H7 (cell line): ENCODE measurements at regions not wholly inside any gene's neighbourhood (a gene's known extent, or its start where the extent isn't known, plus 50 kb on each side); places are given as distances from the start of the nearest gene placed in this dataset.

Experiments
- DNase-seq: peaks from one replicate; pipeline ENCODE4 v3.0.0; 2012
- H3K27me3 ChIP-seq: 2 replicates; pipeline ENCODE4 v1.6.0; 2011; ENCODE audit warnings: mild to moderate bottlenecking, low read length; ENCODE audit not compliant: control insufficient read depth, insufficient read depth
- H3K36me3 ChIP-seq: replicated peaks from 2 replicates; pipeline ENCODE4 v1.5.1; 2011; ENCODE audit warnings: low read length; ENCODE audit not compliant: control insufficient read depth, insufficient read depth
- H3K4me3 ChIP-seq: 2 replicates; pipeline ENCODE4 v1.5.1; 2011; ENCODE audit warnings: low read depth, mild to moderate bottlenecking, control low read depth, low read length, moderate library complexity; ENCODE audit not compliant: insufficient read depth

DNA sequence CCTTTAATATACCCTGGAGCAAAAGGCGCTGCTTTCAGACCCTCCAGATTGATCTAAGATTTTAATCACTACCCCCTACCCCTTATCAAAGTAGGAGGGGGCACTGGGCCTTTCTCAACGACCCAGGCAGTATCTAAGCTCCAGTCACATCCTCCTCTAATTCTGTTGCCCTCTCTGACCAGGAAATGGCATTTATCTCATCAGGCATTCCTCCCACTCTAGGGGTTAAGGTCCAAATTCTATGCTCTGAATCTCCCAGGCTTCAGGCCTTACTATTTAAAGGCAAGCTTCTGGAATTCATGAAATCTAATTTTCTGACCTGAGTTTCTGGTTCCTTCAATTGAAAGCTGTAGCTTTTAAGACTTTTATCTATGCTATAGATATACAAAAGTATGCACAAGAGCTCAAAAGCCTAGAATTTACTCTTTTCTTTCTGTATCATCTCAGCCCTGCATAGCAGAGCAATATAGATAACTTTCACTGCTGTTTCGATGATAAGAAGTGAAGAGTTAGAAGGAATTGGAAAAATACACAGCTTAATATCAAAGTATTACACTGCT, 622.9 kb downstream of the RPS29 start:
- no peaks in the 10 kb centered on the region for H3K27me3 ChIP-seq
- H3K4me3 ChIP-seq = no peak overlapping the region
- H3K36me3 ChIP-seq = no peaks in the 10 kb centered on the region
- DNase-seq = no peak

DNA sequence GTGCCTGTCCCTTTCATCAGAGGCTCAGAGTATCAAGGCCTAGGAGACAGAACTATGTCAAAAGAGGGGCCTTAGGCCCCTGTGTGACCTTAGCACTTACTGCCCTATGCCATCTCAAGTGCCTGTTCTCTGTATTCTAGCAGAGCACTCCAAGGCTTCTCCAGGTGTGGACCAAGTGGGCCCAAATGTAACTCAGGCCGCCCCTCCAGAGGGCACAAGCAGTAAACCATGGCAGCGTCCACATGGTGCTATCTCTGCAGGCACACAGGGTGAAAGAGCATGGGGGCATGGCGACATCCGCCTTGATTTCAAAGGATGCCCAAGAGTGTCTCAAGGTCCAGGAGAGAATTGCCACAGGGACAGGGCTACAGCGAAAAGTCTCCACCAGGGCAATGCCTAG, 628.7 kb downstream of the RPS29 start:
- DNase-seq = no peak
- H3K27me3 ChIP-seq = no peaks in the 10 kb centered on the region
- no peaks in the 10 kb centered on the region for H3K36me3 ChIP-seq
- no peak overlapping the region for H3K4me3 ChIP-seq

DNA sequence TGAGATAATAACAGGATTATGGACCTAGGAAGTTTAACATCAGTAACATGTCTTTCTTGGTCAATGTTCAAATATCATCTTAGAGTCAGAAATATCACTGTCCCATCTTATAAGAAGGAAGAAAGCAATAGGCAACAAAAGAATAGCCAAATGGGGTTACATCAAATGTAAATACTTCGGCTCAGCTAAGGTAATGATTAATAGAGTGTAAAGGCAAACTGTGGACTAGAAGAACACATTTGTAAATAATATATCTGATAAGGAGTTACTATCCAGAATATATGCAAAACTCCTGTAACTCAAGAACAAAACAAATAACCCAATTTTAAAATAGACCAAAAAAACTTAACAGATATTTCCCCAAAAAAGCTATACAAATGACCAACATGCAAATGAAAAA, 630.3 kb downstream of the RPS29 start:
- Histone ChIP-seq H3K36me3 (no peaks in the 10 kb centered on the region), H3K4me3 (no peak overlapping the region), H3K27me3 (no peaks in the 10 kb centered on the region)
- DNase-seq = no peak

DNA sequence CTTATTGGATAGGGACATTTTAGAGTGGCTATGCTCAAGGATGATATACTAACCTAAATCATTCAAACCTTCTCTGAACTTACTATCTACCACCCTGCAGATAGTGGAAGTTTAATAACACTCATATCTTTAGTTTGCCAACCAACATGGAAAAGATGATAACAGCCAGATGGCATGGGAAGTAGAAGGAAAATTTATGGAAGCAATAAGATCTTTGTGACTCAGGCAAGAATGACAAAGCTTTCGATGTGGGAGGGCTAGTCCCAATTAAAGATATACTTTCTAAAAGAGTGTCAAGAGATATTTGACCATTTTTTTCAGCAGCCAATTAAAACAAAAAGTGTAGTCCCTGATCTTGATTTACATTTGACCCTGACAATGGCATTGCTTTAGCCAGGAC, 631.7 kb downstream of the RPS29 start:
- no peaks in the 10 kb centered on the region for H3K27me3 ChIP-seq
- H3K36me3 ChIP-seq = no peaks in the 10 kb centered on the region
- DNase-seq = no peak
- H3K4me3 ChIP-seq = no peak overlapping the region

DNA sequence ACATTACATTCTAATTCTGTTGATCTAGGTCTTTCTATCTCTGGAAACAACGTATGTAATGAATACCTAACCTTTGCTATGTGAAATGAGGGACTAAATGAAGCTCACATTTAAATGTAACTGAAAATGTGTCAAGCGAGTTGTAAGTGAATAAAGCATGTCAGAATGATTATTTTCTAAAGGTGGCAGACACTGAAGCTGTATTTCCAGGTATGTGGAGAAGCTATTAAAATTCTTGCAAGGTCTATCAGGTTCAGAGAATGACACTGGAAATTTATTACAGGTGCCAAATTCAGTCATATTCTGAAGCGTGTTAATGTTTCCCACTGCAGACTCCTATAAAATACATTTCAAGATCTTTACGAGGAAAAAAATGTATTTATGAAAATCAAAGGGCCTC, 641.4 kb downstream of the RPS29 start:
- no peaks in the 10 kb centered on the region for H3K36me3 ChIP-seq
- no peaks in the 10 kb centered on the region for H3K27me3 ChIP-seq
- H3K4me3 ChIP-seq = no peak overlapping the region
- DNase-seq = no peak

DNA sequence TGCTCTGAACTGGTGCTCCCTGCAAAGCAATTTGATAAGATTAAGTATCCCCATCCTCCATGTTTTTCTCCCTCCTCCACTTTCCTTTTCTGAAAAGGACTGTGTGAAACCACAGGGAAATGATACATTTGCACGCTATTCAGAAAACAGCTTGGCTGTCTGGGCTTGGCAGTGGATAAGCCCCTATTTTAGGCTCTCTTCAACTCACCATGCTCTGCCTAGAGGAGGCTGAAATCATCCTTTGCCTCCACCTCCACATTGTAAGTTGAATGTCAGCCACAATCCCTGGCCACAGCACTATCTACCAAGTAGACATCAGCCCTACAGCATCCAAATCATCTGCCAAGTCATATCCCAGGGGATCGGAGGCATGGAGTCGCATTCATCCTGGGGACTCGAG, 642.3 kb downstream of the RPS29 start:
- H3K27me3 ChIP-seq = no peaks in the 10 kb centered on the region
- H3K36me3 ChIP-seq = no peaks in the 10 kb centered on the region
- no peak overlapping the region for H3K4me3 ChIP-seq
- DNase-seq = no peak

DNA sequence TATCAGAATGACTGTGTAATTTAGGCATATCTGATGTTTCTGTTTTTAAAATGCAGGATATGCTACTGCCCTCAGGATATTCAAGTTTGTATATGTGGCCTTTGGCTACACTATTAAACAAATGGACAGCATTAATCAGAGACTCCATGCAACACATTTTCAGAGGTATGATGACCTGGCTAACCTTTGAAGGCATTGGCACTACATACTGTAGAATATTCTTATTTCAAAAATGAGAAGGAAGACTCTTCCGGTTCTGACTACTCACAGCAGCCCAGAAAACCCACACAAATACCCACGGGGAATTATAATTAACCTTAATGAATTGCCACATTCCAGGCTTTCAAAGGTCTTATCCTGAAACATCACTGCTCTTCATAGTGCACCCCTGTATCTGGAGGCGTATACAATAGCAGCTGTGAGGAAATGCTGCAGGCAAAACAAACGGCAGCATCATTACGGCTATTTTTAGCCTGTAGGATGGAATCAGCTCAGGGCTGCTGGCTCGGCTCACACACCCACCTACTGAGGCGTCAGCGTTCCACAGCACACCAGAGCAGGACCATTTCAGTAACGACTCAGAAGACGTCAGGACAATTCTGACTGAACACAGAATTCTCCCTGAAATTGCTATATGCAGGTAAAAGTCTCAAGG, 648.5 kb downstream of the RPS29 start:
- no peaks in the 10 kb centered on the region for H3K36me3 ChIP-seq
- H3K4me3 ChIP-seq = no peak overlapping the region
- no peak for DNase-seq
- no peaks in the 10 kb centered on the region for H3K27me3 ChIP-seq

DNA sequence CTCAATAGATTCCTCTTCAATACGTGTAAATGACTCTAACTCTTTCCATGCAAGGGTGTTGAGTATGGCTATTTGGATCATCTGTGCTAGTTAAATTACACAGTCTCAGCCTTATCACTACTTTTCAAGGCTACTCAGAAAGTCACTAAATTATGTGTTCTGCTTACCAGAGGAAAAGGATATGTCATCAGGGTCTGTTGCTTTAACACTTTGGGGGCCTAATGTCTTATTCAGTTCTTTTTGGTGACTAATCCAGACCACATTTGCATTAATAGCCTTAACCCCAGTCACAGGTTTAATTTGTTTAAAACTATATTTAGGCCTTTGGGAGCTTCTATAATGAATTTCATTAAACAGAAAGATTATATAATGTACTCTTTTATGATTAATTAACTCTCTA, 649.3 kb downstream of the RPS29 start:
- no peaks in the 10 kb centered on the region for H3K27me3 ChIP-seq
- DNase-seq = no peak
- no peak overlapping the region for H3K4me3 ChIP-seq
- no peaks in the 10 kb centered on the region for H3K36me3 ChIP-seq

DNA sequence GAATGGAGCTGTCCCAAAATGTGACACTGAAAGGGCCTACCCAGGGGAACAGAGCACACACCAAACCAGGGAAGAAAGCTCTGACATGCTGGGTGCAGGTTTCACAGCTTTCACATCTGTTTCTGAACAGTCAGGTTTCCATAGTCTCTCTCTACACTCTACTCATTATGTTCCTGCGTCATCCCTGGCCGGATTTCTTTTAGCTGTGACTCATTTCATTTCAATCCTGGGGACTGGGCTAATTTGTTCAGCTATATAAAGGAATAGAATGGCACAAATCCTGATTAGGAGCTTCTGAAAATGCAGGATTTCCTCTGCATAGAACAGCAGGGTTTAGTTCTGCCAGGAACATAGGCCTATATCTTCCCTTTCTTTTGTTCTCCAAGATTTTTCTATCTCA, 649.8 kb downstream of the RPS29 start:
- DNase-seq = no peak
- H3K4me3 ChIP-seq = no peak overlapping the region
- no peaks in the 10 kb centered on the region for H3K36me3 ChIP-seq
- no peaks in the 10 kb centered on the region for H3K27me3 ChIP-seq

DNA sequence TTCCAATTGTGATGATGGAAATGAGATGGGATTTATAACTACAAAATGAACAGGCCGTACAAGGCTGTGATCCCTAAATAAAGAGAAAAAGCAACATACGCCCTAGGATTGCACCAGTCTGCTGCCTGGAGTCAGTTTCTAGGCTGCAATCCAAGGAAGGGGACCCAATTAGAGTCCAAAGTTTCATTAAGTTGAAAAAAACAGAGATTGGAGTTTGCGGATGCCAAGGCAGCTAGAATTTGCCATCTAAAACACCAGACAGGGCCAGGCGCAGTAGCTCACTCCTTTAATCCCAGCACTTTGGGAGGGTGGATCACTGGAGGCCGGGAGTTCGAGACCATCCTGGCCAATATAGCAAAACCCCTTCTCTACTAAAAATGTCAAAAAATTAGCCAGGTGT, 661.0 kb downstream of the RPS29 start:
- no peak overlapping the region for H3K4me3 ChIP-seq
- DNase-seq = no peak
- H3K27me3 ChIP-seq = no peaks in the 10 kb centered on the region
- H3K36me3 ChIP-seq = no peaks in the 10 kb centered on the region

DNA sequence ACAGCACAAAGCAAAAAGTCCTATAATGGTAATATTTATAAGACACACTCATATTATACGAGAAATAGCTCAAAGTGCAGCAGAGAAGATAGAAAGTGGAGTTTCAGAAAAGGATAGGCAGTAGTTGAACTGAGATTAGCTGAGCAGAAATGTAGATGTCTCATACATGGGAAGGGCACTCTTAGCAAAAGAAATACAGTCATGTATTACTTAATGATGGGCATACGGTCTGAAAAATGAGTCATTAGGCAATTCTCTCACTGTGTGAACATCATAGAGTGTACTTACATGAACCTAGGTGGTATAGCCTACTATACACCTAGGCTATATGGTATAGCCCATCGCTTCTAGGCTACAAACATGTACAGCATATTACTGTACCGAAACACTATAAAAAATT, 671.3 kb downstream of the RPS29 start:
- H3K36me3 ChIP-seq = no peaks in the 10 kb centered on the region
- no peak overlapping the region for H3K4me3 ChIP-seq
- no peaks in the 10 kb centered on the region for H3K27me3 ChIP-seq
- no peak for DNase-seq

DNA sequence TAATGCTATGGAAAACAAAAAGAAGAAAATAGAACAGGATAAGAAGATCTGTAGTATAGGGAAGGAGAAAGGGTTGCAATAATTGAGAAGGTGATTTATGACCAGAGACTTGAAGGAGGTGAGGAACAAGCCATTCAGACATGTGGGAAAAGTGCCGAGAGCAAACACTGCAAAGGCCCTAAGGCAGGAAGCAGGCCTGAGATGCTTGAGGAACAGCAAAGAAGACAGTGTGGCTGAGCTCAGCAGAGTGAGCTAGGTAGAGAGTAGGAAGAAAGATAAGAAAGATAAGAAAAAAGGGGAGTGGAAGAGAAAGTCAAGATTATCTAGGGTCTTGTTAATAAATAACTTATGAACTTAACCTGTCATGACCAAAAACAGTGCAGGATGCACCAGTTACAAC, 671.8 kb downstream of the RPS29 start:
- H3K36me3 ChIP-seq = no peaks in the 10 kb centered on the region
- DNase-seq = no peak
- H3K27me3 ChIP-seq = no peaks in the 10 kb centered on the region
- no peak overlapping the region for H3K4me3 ChIP-seq

DNA sequence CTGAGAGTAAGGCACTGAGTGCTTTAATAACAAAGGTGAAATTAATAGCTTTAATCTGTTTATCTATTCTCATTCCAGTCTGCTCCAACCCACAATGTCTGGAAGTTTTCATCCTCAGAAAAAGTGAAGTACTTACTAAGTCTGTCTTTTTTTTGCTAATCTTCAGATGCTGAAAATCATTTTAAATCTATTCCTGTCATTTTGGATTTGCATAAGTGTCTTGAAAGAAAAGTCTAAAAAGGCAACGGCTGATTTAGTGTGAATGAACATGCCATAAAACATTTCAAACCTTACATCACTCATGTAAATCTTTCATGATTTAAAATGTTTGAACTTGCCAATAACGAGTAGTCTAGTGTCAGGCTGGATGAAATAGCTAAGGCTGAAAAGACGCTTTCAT, 685.6 kb downstream of the RPS29 start:
- Histone ChIP-seq H3K36me3 (no peaks in the 10 kb centered on the region), H3K27me3 (no peaks in the 10 kb centered on the region), H3K4me3 (no peak overlapping the region)
- no peak for DNase-seq

DNA sequence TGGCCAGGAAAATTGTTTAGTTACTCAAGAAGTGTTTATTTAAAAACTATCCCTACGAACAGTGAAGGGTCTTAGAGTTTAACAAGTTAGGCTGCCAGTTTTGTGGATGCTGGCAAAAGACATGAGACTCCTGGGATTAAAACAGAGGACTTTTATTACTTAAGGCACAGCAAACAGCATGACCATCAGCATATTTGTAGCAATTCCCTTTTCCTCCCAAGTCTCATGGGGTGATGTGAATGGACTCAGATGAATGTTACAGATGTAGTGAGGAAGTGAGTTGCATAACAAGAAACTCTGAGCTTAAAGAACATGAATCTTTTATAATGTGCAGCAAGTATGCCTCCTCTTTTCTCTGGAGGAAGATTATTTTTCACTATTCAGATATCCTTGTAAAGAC, 695.8 kb downstream of the RPS29 start:
- Histone ChIP-seq H3K27me3 (no peaks in the 10 kb centered on the region), H3K4me3 (no peak overlapping the region), H3K36me3 (no peaks in the 10 kb centered on the region)
- DNase-seq = no peak

DNA sequence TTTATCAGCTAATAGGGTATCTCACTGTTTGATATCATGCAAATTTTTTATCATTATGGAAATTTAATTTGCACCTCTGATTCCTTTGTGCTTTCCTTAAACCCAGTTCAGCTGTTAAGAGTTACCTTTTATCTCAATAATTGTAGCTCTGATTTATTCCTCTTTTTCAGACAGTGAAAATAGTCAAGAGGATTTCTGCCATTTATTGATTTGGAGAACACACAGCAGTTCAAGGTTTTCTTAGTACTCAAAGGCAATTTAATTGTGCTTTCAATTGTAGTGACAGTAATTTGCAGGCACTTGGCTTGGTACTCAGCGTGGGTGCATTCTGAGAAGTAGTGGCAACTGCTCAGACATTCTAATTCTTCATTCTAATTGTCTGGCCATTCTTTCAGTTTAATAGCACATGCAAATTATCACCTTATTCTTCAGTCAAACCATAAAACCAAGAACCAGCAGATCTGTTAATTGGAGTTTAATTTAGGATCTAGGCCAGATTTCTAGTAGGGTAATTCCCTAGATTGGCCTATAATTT, 709.3 kb downstream of the RPS29 start:
- no peak for DNase-seq
- Histone ChIP-seq H3K36me3 (no peaks in the 10 kb centered on the region), H3K27me3 (no peaks in the 10 kb centered on the region), H3K4me3 (no peak overlapping the region)

DNA sequence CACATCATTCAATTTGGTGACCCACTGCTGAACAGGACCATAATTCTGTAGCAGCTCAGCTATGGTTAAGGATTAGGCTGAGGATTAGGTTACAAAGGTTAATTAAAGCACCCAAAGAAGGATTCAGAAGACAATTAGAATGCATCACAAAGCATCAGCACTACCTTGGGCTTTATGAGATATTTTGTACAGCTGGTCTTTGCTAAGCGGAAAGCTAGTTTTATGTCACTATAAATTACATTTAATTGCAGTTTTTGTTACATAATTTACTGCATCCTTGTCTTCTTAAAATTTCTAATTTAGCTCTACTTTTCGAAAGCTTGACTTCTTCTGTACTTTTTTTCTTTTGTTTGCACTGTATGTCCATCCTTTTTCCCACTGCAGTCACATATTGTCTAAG, 711.5 kb downstream of the RPS29 start:
- Histone ChIP-seq H3K27me3 (no peaks in the 10 kb centered on the region), H3K4me3 (no peak overlapping the region), H3K36me3 (no peaks in the 10 kb centered on the region)
- DNase-seq = no peak
